ENCODE measurements at regions not wholly inside any gene's neighbourhood (a gene's known extent, or its start where the extent isn't known, plus 50 kb on each side); places are given as distances from the start of the nearest gene placed in this dataset.

GRCh38 chr1:30807318-30808066 lies 49.9 kb upstream of the LAPTM5 start:
- H3K9me3 Mint-ChIP-seq: no peaks in the 10 kb centered on the region
- H3K4me1 Mint-ChIP-seq: no peaks in the 10 kb centered on the region
- CTCF ChIA-PET: interaction anchor here (0.8 to 1.4 kb wide), 2 partner anchors 9 to 49 kb away, joined by 3 read pairs; no protein-coding TSS in a partner anchor
- H3K27ac Mint-ChIP-seq: no peak overlapping the region
- peaks cover 54% of the 10 kb centered on the region for H3K27me3 Mint-ChIP-seq
- H3K4me3 Mint-ChIP-seq: no peak overlapping the region
- POLR2A ChIA-PET: interaction anchor here (0.7 kb wide), 1 partner anchor 118 kb away, joined by 3 read pairs; no protein-coding TSS in a partner anchor
- DNase-seq: no peak
- H3K36me3 Mint-ChIP-seq (ENCODE audit: low read depth): no peaks in the 10 kb centered on the region
